B cell (primary cell): ENCODE measurements at regions not wholly inside any gene's neighbourhood (a gene's known extent, or its start where the extent isn't known, plus 50 kb on each side); places are given as distances from the start of the nearest gene placed in this dataset.

Source experiments
- ATAC-seq: fragments of 200-7000 bp; cut with Tn5 transposase; one replicate; pipeline ENCODE4 v1.10.0; 2021; ENCODE audit warnings: low read depth, mild to moderate bottlenecking, moderate number of reproducible peaks, moderate library complexity
- CTCF ChIA-PET: fragments of 350-600 bp; sonication (Branson Sonifier 250); formaldehyde crosslinking; loops from one replicate; lab custom pipeline; 2021; ENCODE audit warnings: antibody characterized with exemption, inconsistent platforms; lab: Charles Lee
- POLR2A ChIA-PET: fragments of 350-600 bp; sonication (Branson Sonifier 250); formaldehyde crosslinking; loops from one replicate; lab custom pipeline; 2021; ENCODE audit warnings: antibody characterized with exemption; lab: Charles Lee
- DNase-seq: peaks from one replicate; pipeline ENCODE4 v3.0.0; 2013
- H2AFZ ChIP-seq: 2 replicates; pipeline ENCODE4 v1.6.1; 2012; ENCODE audit warnings: mild to moderate bottlenecking, low read depth, low read length; ENCODE audit not compliant: insufficient read depth, poor library complexity, severe bottlenecking
- H3K27ac ChIP-seq, 2 donors: 1 replicate in 1 of 2; 2 replicates in 1 of 2; pipeline ENCODE4 v1.5.1; 2012 to 2013; ENCODE audit warnings: low read length in 2 of 2, mild to moderate bottlenecking in 2 of 2, moderate library complexity in 1 of 2
- H3K27me3 ChIP-seq, 4 experiments: fragments of 200-600 bp in 1 of 4; sonication (generic) in 1 of 4; replicated peaks in 1 of 4; 1 replicate in 2 of 4; 2 replicates in 2 of 4; pipeline versions ENCODE4 v1.6.1 to v1.7.0; 2013 to 2016; ENCODE audit warnings: low read length in 3 of 4, mild to moderate bottlenecking in 2 of 4, mixed read lengths in 1 of 4, moderate library complexity in 1 of 4; ENCODE audit not compliant: insufficient read depth in 4 of 4, control insufficient read depth in 3 of 4; ENCODE audit errors: control extremely low read depth in 1 of 4
- H3K36me3 ChIP-seq, 2 experiments: replicated peaks in 1 of 2; 1 replicate in 1 of 2; 2 replicates in 1 of 2; pipeline versions ENCODE4 v1.6.1 to v1.7.1; 2013; ENCODE audit warnings: low read length in 1 of 2; ENCODE audit not compliant: insufficient read depth in 2 of 2, control insufficient read depth in 1 of 2; ENCODE audit errors: control extremely low read depth in 1 of 2, extremely low read depth in 1 of 2
- H3K4me1 ChIP-seq, 2 donors: fragments of 200-600 bp in 1 of 2; sonication (generic) in 1 of 2; 1 replicate in 1 of 2; 2 replicates in 1 of 2; pipeline versions ENCODE4 v1.5.1 to v1.6.1; 2013 to 2017; ENCODE audit warnings: low read length in 2 of 2; ENCODE audit not compliant: control insufficient read depth in 2 of 2, insufficient read depth in 2 of 2
- H3K4me2 ChIP-seq: replicated peaks from 2 replicates; pipeline ENCODE3; 2012; ENCODE audit warnings: mild to moderate bottlenecking, low read depth, low read length; ENCODE audit not compliant: poor library complexity, severe bottlenecking
- H3K4me3 ChIP-seq, 5 experiments: fragments of 200-600 bp in 1 of 5; sonication (generic) in 1 of 5; 1 replicate in 3 of 5; 2 replicates in 2 of 5; pipeline versions ENCODE4 v1.5.1 to v1.7.0; 2011 to 2016; ENCODE audit warnings: low read length in 4 of 5, mild to moderate bottlenecking in 4 of 5, low read depth in 2 of 5, control low read depth in 1 of 5, moderate library complexity in 1 of 5; ENCODE audit not compliant: insufficient read depth in 1 of 5; ENCODE audit errors: control extremely low read depth in 1 of 5, extremely low read depth in 1 of 5
- H3K79me2 ChIP-seq: fragments of 200-600 bp; sonication (generic); one replicate; pipeline ENCODE4 v1.6.0; 2016; ENCODE audit warnings: low read length; ENCODE audit not compliant: control insufficient read depth, insufficient read depth
- H3K9ac ChIP-seq: fragments of 200-600 bp; sonication (generic); 2 replicates; pipeline ENCODE4 v1.6.1; 2017; ENCODE audit warnings: mild to moderate bottlenecking, low read length, moderate library complexity
- H3K9me3 ChIP-seq, 3 donors: one replicate each; pipeline versions ENCODE4 v1.6.1 to v1.7.1; 2013; ENCODE audit warnings: low read length in 2 of 3; ENCODE audit not compliant: control insufficient read depth in 2 of 3, insufficient read depth in 1 of 3; ENCODE audit errors: control extremely low read depth in 1 of 3
- H4K20me1 ChIP-seq: 2 replicates; pipeline ENCODE4 v1.6.0; 2012; ENCODE audit warnings: mild to moderate bottlenecking, low read length; ENCODE audit not compliant: insufficient read depth, control insufficient read depth, poor library complexity, severe bottlenecking
- H3K27ac Mint-ChIP-seq: one replicate; pipeline ENCODE4 v1.8.0; 2021; ENCODE audit warnings: mixed read lengths
- H3K27me3 Mint-ChIP-seq: one replicate; pipeline ENCODE4 v1.8.0; 2021; ENCODE audit warnings: mixed read lengths
- H3K4me1 Mint-ChIP-seq: one replicate; pipeline ENCODE4 v1.8.0; 2021; ENCODE audit warnings: mixed read lengths
- H3K4me3 Mint-ChIP-seq: one replicate; pipeline ENCODE4 v1.8.0; 2021; ENCODE audit warnings: mixed read lengths
- H3K9me3 Mint-ChIP-seq: one replicate; pipeline ENCODE4 v1.8.0; 2022; ENCODE audit warnings: mixed read lengths; ENCODE audit not compliant: insufficient read depth
- EZH2 ChIP-seq: IDR thresholded peaks from 2 replicates; pipeline ENCODE4 v1.6.1; 2012; ENCODE audit warnings: borderline replicate concordance, low read depth, mild to moderate bottlenecking, moderate library complexity, low read length; ENCODE audit not compliant: insufficient read depth, poor library complexity, severe bottlenecking
- intact Hi-C: fragments of 100-400 bp; cut with micrococcal nuclease; formaldehyde crosslinking; loops from one replicate; pipeline ENCODE4 v1.10.0; 2022
- TF ChIP-seq, protein P1 (sequence below): fragments of 200-600 bp; IDR thresholded peaks from one replicate; pipeline ENCODE4 v1.8.0; 2022; ENCODE audit warnings: antibody characterized with exemption, mild to moderate bottlenecking

DNA sequence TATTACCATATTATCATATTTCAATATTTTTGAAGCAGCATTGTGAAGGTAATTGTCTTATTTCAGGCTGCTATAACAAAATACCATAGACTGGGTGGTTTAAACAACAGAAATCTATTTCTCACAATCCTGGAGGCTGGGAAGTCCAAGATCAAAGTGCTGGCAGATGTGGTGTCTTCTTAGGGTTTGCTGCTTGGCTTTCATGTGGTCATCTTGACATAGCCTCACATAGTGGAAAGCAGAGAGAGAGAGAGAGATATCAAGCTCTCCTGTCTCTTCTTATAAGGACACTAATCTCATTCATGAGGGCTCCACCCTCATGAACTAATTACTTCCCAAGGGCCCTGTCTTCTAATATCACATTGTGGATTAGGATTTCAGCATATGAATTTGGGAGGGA, 119.7 kb upstream of the NUDT6 start:
- DNase-seq (no peak), ATAC-seq (no peak)
- H3K4me2 ChIP-seq: no peak overlapping the region
- Mint-ChIP-seq H3K4me3 (no peak overlapping the region), H3K4me1 (no peaks in the 10 kb centered on the region), H3K27me3 (no peaks in the 10 kb centered on the region), H3K9me3 (peaks cover 13% of the 10 kb centered on the region), H3K27ac (no peak overlapping the region)
- intact Hi-C loops: no loop called here
- POLR2A ChIA-PET: no interaction called here
- H3K9ac ChIP-seq: no peak overlapping the region
- no peak for TF ChIP-seq EZH2
- TF ChIP-seq, protein P1, sequence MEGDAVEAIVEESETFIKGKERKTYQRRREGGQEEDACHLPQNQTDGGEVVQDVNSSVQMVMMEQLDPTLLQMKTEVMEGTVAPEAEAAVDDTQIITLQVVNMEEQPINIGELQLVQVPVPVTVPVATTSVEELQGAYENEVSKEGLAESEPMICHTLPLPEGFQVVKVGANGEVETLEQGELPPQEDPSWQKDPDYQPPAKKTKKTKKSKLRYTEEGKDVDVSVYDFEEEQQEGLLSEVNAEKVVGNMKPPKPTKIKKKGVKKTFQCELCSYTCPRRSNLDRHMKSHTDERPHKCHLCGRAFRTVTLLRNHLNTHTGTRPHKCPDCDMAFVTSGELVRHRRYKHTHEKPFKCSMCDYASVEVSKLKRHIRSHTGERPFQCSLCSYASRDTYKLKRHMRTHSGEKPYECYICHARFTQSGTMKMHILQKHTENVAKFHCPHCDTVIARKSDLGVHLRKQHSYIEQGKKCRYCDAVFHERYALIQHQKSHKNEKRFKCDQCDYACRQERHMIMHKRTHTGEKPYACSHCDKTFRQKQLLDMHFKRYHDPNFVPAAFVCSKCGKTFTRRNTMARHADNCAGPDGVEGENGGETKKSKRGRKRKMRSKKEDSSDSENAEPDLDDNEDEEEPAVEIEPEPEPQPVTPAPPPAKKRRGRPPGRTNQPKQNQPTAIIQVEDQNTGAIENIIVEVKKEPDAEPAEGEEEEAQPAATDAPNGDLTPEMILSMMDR: no peak
- no peaks in the 10 kb centered on the region for H3K79me2 ChIP-seq
- H3K4me1 ChIP-seq: no peaks in the 10 kb centered on the region
- H3K27ac ChIP-seq: no peak overlapping the region
- CTCF ChIA-PET: no interaction called here
- no peaks in the 10 kb centered on the region for H4K20me1 ChIP-seq
- no peak overlapping the region for H2AFZ ChIP-seq
- H3K36me3 ChIP-seq: no peaks in the 10 kb centered on the region
- H3K4me3 ChIP-seq: no peak overlapping the region
- H3K27me3 ChIP-seq: no peaks in the 10 kb centered on the region
- H3K9me3 ChIP-seq: peaks cover 4 to 19% (median 6%) of the 10 kb centered on the region in 3 donors

DNA sequence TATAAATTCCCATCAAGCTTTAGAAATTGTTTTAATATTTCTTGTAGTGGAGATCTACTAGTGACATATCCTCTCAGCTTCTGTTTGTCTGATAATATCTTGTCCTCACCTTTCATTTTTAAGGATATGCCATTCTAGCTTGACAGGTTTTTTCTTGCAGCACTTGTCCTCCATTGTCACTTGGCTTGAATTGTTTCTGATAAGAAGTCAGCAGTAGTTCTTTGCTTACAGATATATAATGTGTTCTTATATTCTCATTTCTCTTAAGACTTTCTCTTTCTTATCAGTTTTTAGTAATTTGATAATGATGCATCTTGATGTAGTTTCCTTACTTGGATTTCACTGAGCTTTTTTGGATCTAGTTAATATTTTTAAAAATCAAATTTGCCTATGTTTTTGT, 120.6 kb upstream of the NUDT6 start:
- no peaks in the 10 kb centered on the region for H3K79me2 ChIP-seq
- Mint-ChIP-seq H3K4me1 (no peaks in the 10 kb centered on the region), H3K27ac (no peak overlapping the region), H3K4me3 (no peak overlapping the region), H3K9me3 (peaks cover 18% of the 10 kb centered on the region), H3K27me3 (no peaks in the 10 kb centered on the region)
- no peaks in the 10 kb centered on the region for H4K20me1 ChIP-seq
- H3K4me2 ChIP-seq: no peak overlapping the region
- no peaks in the 10 kb centered on the region for H3K27me3 ChIP-seq
- ATAC-seq (no peak), DNase-seq (no peak)
- no peak overlapping the region for H2AFZ ChIP-seq
- no peak overlapping the region for H3K27ac ChIP-seq
- H3K36me3 ChIP-seq: no peaks in the 10 kb centered on the region
- CTCF ChIA-PET: interaction anchor here (0.5 kb wide), 1 partner anchor 817 kb away, joined by 4 read pairs; no protein-coding TSS in a partner anchor
- POLR2A ChIA-PET: no interaction called here
- H3K9me3 ChIP-seq: peaks cover 9 to 24% (median 9%) of the 10 kb centered on the region in 3 donors
- no peak overlapping the region for H3K4me3 ChIP-seq
- no peaks in the 10 kb centered on the region for H3K4me1 ChIP-seq
- intact Hi-C loops: no loop called here
- TF ChIP-seq, protein P1: no peak
- TF ChIP-seq EZH2: no peak
- no peak overlapping the region for H3K9ac ChIP-seq
